Prostate gland (tissue), 2 donors: ENCODE measurements at regions not wholly inside any gene's neighbourhood (a gene's known extent, or its start where the extent isn't known, plus 50 kb on each side); places are given as distances from the start of the nearest gene placed in this dataset.
A peak's percentile ranks its signal among the peaks of the same experiment; 100 is the strongest.

Experiments used
- DNase-seq: peaks from one replicate; pipeline ENCODE4 v3.0.0-alpha.2; 2019; ENCODE audit warnings: low spot score
- H3K27ac ChIP-seq, 2 donors: fragments of 200-600 bp; sonication (generic); 2 replicates each; pipeline ENCODE4 v1.5.1; 2017 to 2019
- H3K27me3 ChIP-seq: fragments of 200-600 bp; sonication (generic); replicated peaks from 2 replicates; pipeline ENCODE4 v1.5.1; 2019; ENCODE audit not compliant: insufficient read depth
- H3K36me3 ChIP-seq, 2 donors: fragments of 200-600 bp; sonication (generic); 1 replicate in 1 of 2; 2 replicates in 1 of 2; pipeline versions ENCODE4 v1.5.1 to v1.8.1; 2017 to 2019
- H3K4me1 ChIP-seq: fragments of 200-600 bp; sonication (generic); replicated peaks from 2 replicates; pipeline ENCODE4 v1.5.1; 2019
- H3K4me3 ChIP-seq, 2 donors: fragments of 200-600 bp; sonication (generic); 2 replicates each; pipeline ENCODE4 v1.5.1; 2017 to 2019
- H3K9me3 ChIP-seq: fragments of 200-600 bp; sonication (generic); 2 replicates; pipeline ENCODE4 v1.5.1; 2017
- POLR2A ChIP-seq: fragments of 450-650 bp; IDR thresholded peaks from one replicate; pipeline ENCODE4 v1.6.1; 2016; ENCODE audit warnings: antibody characterized with exemption, mild to moderate bottlenecking
- POLR2AphosphoS5 ChIP-seq: sonication (generic); formaldehyde crosslinking; IDR thresholded peaks from one replicate; pipeline ENCODE4 v1.6.1; 2017; ENCODE audit warnings: antibody characterized with exemption
- WGBS: methylation state at CpG from one replicate; pipeline ENCODE4 v1.1.5; 2018; 5-methylcytosine and 5-hydroxymethylcytosine counted together
- intact Hi-C: fragments of 100-400 bp; cut with DNase I; formaldehyde crosslinking; loops from one replicate; pipeline ENCODE4 v1.14.2; 2022
- TF ChIP-seq, protein P1 (sequence below), 4 experiments: fragments of 200-600 bp in 2 of 4; fragments of 450-650 bp in 2 of 4; sonication (generic) in 2 of 4; IDR thresholded peaks; 1 replicate in 3 of 4; 2 replicates in 1 of 4; pipeline ENCODE4 v1.5.1; 2016 to 2019; ENCODE audit warnings: antibody characterized with exemption in 4 of 4, mild to moderate bottlenecking in 2 of 4, moderate library complexity in 2 of 4

GRCh38 chr16:85419503-85420408 lies 193.4 kb upstream of the GSE1 start:
- intact Hi-C loops = loop anchor here (2.0 to 10.0 kb wide), 2 partner anchors 191 to 295 kb away; no protein-coding TSS in a partner anchor
- 87% methylated on average over 21 of the region's 21 CpGs for WGBS
- H3K4me3 ChIP-seq = no peak overlapping the region
- no peak for DNase-seq
- no peaks in the 10 kb centered on the region for H3K27me3 ChIP-seq
- H3K4me1 ChIP-seq = peaks cover 3% of the 10 kb centered on the region
- no peaks in the 10 kb centered on the region for H3K36me3 ChIP-seq
- no peaks in the 10 kb centered on the region for H3K9me3 ChIP-seq
- no peak overlapping the region for H3K27ac ChIP-seq
- no peak for TF ChIP-seq POLR2AphosphoS5
- TF ChIP-seq, protein P1, sequence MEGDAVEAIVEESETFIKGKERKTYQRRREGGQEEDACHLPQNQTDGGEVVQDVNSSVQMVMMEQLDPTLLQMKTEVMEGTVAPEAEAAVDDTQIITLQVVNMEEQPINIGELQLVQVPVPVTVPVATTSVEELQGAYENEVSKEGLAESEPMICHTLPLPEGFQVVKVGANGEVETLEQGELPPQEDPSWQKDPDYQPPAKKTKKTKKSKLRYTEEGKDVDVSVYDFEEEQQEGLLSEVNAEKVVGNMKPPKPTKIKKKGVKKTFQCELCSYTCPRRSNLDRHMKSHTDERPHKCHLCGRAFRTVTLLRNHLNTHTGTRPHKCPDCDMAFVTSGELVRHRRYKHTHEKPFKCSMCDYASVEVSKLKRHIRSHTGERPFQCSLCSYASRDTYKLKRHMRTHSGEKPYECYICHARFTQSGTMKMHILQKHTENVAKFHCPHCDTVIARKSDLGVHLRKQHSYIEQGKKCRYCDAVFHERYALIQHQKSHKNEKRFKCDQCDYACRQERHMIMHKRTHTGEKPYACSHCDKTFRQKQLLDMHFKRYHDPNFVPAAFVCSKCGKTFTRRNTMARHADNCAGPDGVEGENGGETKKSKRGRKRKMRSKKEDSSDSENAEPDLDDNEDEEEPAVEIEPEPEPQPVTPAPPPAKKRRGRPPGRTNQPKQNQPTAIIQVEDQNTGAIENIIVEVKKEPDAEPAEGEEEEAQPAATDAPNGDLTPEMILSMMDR (IDR thresholded peaks at IDR 0.05) = no peak
- TF ChIP-seq POLR2A = no peak

DNA sequence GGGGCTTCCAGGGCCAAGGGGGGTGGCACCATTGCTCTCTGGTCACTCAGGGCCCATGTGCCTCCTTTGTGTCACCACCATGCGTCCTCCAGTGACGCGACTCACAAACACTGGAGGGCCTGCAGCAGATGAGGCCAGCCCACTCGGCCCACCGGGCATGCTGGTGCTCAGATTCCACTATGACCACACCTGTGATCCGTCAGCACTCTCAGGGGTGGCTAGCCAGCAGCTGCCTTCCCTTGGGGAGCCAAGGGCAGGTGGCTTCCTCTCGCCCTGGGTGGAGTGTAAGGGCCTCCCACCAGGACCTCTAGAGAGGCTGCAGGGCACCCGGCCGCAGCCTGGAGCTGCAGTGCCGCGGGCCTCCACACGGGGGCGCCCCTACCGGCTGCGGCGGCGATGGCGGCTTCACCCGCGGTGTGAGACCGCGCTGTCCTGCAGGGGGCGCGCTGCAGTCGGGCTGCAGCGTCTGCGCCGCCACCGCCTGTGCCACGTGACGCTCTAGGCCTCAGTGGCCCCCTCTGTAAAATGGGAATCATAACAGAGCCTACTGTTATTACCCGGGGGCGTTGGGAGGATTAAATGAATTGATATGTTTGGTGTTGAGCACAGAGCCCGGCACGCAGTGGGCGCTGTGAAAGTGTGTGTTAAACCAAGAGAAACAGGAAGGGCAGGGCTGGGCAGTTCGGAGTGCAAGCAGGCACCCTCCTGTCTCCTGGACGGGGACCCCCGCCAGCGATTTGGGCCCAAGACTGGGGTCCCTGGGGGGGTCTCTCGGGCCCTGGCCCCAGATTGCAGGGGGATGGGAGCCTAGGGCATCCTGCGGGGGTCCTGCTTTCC lies 192.4 kb upstream of the GSE1 start:
- peaks cover 2% of the 10 kb centered on the region for H3K4me1 ChIP-seq
- 44% methylated on average over 35 of the region's 42 CpGs for WGBS
- no peak for DNase-seq
- H3K27me3 ChIP-seq = no peaks in the 10 kb centered on the region
- no peak overlapping the region for H3K4me3 ChIP-seq
- TF ChIP-seq POLR2AphosphoS5 (no peak), POLR2A (no peak)
- TF ChIP-seq, protein P1 (IDR thresholded peaks at IDR 0.05) = peak; percentile 83 to 97 (median 94)
- no peaks in the 10 kb centered on the region for H3K36me3 ChIP-seq
- no peaks in the 10 kb centered on the region for H3K9me3 ChIP-seq
- no peak overlapping the region for H3K27ac ChIP-seq
- intact Hi-C loops = loop anchor here (2.0 to 10.0 kb wide), 2 partner anchors 190 to 294 kb away; no protein-coding TSS in a partner anchor

DNA sequence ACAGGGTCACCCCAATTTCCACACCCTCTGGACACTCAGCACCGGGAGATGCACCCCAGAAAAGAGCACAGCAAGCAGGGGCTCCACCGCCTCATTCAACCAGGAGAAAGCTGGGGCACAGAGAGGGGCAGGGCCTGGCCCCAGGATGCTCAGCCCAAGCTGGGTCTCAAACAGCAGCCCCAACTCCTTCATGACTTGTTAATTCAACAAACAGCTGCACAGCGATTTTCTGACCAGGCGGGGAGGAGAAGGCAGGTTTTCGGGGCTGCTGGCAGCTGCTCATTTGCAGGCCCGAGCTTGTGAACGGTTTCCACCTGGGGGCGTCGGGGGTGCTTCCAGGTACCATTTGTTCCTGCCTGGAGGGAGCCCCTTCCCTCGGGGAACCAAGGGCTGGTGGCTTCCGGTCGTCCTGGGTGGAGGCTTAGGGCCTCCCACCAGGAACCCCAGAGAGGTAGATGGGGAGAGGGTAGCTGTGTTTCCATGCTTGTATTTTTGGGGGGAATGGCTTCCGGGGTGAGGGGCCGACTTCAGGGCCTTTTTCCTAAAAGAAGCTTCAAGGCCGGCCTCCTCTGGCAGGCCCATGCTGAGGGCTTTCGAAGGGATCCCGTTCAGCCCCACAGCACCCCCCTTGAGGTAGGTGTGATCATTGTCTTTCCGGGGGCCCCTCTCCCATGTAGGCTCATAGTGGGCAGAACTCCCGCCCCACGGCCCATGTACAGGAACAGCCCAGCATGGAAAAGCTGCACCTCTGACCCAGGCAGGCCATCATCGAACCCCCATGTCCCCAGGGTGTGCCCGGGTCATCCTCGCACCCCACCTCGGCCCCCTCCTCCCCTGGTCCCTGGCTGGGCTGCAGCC lies 191.6 kb upstream of the GSE1 start:
- WGBS = 77% methylated on average over 21 of the region's 24 CpGs
- no peak for DNase-seq
- TF ChIP-seq, protein P1 (IDR thresholded peaks at IDR 0.05) = no peak
- no peak for TF ChIP-seq POLR2AphosphoS5
- H3K9me3 ChIP-seq = no peaks in the 10 kb centered on the region
- no peaks in the 10 kb centered on the region for H3K27me3 ChIP-seq
- H3K27ac ChIP-seq = no peak overlapping the region
- H3K36me3 ChIP-seq = no peaks in the 10 kb centered on the region
- H3K4me3 ChIP-seq = no peak overlapping the region
- intact Hi-C loops = loop anchor here (2.0 to 10.0 kb wide), 2 partner anchors 189 to 293 kb away; no protein-coding TSS in a partner anchor
- H3K4me1 ChIP-seq = no peaks in the 10 kb centered on the region

DNA sequence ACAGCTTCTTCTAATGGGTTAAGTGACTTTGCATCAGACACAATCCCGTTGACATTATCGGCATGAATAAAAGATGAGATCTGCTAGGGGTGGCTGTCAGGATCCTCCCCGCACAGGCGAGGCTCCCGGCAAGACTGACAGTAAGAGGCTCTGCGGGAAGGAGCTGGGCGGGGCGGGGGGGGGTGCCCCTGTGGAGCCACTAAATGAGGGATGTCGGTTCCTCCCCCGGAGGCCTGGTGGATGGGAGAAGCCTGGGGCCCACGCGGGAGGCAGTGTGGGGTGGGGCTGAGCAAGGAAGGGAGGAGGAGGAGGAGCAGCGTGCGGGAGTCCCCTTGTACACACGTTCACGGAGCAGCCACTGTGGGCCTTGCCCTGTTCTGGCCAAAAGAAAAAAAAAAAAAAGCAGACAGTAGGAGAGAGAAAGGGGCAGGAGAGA lies 190.9 kb upstream of the GSE1 start:
- intact Hi-C loops = loop anchor here (10.0 kb wide), 1 partner anchor 293 kb away; no protein-coding TSS in a partner anchor
- H3K27me3 ChIP-seq = no peaks in the 10 kb centered on the region
- H3K27ac ChIP-seq = no peak overlapping the region
- no peak overlapping the region for H3K4me3 ChIP-seq
- no peaks in the 10 kb centered on the region for H3K9me3 ChIP-seq
- H3K4me1 ChIP-seq = no peaks in the 10 kb centered on the region
- 44% methylated on average over 16 of the region's 16 CpGs for WGBS
- H3K36me3 ChIP-seq = no peaks in the 10 kb centered on the region
- TF ChIP-seq POLR2A (no peak), POLR2AphosphoS5 (no peak)
- TF ChIP-seq, protein P1 (IDR thresholded peaks at IDR 0.05) = no peak
- DNase-seq = no peak
